NB4 (cell line): ENCODE measurements at regions not wholly inside any gene's neighbourhood (a gene's known extent, or its start where the extent isn't known, plus 50 kb on each side); places are given as distances from the start of the nearest gene placed in this dataset.

ENCODE experiments used
- CTCF ChIP-seq: IDR thresholded peaks from one replicate; pipeline ENCODE4 v1.5.1; 2012; ENCODE audit warnings: low read depth, low read length
- MAX ChIP-seq: IDR thresholded peaks from 2 replicates; pipeline ENCODE4 v1.6.1; 2011; ENCODE audit warnings: low read depth, low read length
- MYC ChIP-seq: IDR thresholded peaks from 2 replicates; pipeline ENCODE4 v1.6.1; 2011; ENCODE audit warnings: low read depth, low read length
- POLR2A ChIP-seq: IDR thresholded peaks from 2 replicates; pipeline ENCODE4 v1.6.1; 2011; ENCODE audit warnings: mild to moderate bottlenecking; ENCODE audit not compliant: insufficient read length; ENCODE audit errors: extremely low read depth

DNA sequence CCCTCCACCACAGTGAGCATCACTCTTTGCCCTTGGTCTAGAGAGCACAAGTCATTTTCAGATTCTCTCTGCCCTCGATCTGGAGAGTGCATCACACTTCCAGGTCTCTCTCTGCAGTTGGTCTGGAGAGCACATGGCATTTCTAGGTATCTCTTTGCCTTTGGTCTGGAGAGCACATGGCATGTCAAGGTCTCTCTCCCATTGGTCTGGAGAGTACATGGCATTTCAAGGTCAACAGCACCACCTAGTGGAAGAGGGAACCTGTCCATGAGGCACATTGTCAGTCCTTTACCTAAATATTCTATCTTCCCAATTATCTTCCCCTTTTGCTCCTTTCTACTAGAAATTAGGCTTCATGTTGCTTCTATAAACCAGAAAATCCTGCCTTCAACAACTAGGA is 1139.4 kb downstream of the XPNPEP1 start:
- TF ChIP-seq CTCF, result peak; percentile 57
- TF ChIP-seq POLR2A, result no peak
- TF ChIP-seq MAX, result peak; percentile 99
- peak; percentile 93 for TF ChIP-seq MYC
